HepG2 (cell line): ENCODE measurements at regions not wholly inside any gene's neighbourhood (a gene's known extent, or its start where the extent isn't known, plus 50 kb on each side); places are given as distances from the start of the nearest gene placed in this dataset.

Experiments used
- ATAC-seq: fragments of 200-7000 bp; cut with Tn5 transposase; 3 replicates; pipeline ENCODE4 v1.9.1; 2020; ENCODE audit warnings: mild to moderate bottlenecking, moderate library complexity
- BruUV-seq: library from RNA; stranded (reverse); fragments of 400-500 nt; replicated peaks from 2 replicates; lab custom pipeline; 2021; lab: Mats Ljungman, UMichigan
- CTCF ChIA-PET: fragments of 300-600 bp; formaldehyde crosslinking; extraction: SDS; loops from one replicate; lab custom pipeline; 2021; ENCODE audit warnings: low total read pairs, inconsistent platforms, low intra/inter-chr PET ratio; lab: Yijun Ruan, JAX
- POLR2A ChIA-PET: fragments of 350-600 bp; sonication (Branson Sonifier 250); formaldehyde crosslinking; loops from one replicate; lab custom pipeline; 2020; ENCODE audit warnings: antibody characterized with exemption, inconsistent platforms; lab: Yijun Ruan, JAX
- DNase-seq: peaks from one replicate; pipeline ENCODE4 v3.0.0-alpha.2; 2015; ENCODE audit warnings: low spot score
- FAIRE-seq: peaks from 3 replicates; lab custom pipeline; 2011; peaks lifted over from hg19 to GRCh38; lab: Jason Lieb, UNC
- H2AFZ ChIP-seq: one replicate; pipeline ENCODE4 v1.6.1; 2011; ENCODE audit warnings: low read length, inconsistent platforms
- H3K27ac ChIP-seq: fragments of 300-600 bp; 3 replicates; pipeline ENCODE4 v1.8.0; 2011; ENCODE audit warnings: mixed run types, mild to moderate bottlenecking, mixed read lengths, low read length, inconsistent platforms; ENCODE audit not compliant: insufficient read depth; ENCODE audit errors: extremely low read length
- H3K27me3 ChIP-seq, 2 experiments: fragments of 200-600 bp in 1 of 2; 2 replicates in 1 of 2; 3 replicates in 1 of 2; pipeline versions ENCODE4 v1.6.0 to v1.8.0; 2011; ENCODE audit warnings: low read length in 2 of 2, mild to moderate bottlenecking in 2 of 2, moderate library complexity in 2 of 2, inconsistent platforms in 1 of 2; ENCODE audit not compliant: insufficient read depth in 2 of 2, control insufficient read depth in 1 of 2
- H3K36me3 ChIP-seq, 2 experiments: fragments of 200-600 bp in 1 of 2; replicated peaks in 1 of 2; 2 replicates in 1 of 2; 3 replicates in 1 of 2; pipeline versions ENCODE4 v1.5.1 to v1.8.0; 2011; ENCODE audit warnings: low read length in 2 of 2, inconsistent platforms in 1 of 2; ENCODE audit not compliant: insufficient read depth in 2 of 2, control insufficient read depth in 1 of 2
- H3K4me1 ChIP-seq: 2 replicates; pipeline ENCODE4 v1.5.1; 2012; ENCODE audit warnings: low read length, inconsistent platforms; ENCODE audit not compliant: insufficient read depth
- H3K4me2 ChIP-seq: 2 replicates; pipeline ENCODE4 v1.6.0; 2011; ENCODE audit warnings: low read depth, low read length, inconsistent platforms
- H3K4me3 ChIP-seq, 3 experiments: fragments of 200-600 bp in 1 of 3; sonication (generic), shearing (Covaris generic) in 1 of 3; replicated peaks in 1 of 3; 2 replicates each; pipeline ENCODE4 v1.5.1; 2011 to 2016; ENCODE audit warnings: low read length in 3 of 3, inconsistent platforms in 2 of 3, low read depth in 2 of 3, mild to moderate bottlenecking in 2 of 3, control low read depth in 1 of 3, mixed read lengths in 1 of 3; ENCODE audit not compliant: insufficient read depth in 1 of 3
- H3K79me2 ChIP-seq: one replicate; pipeline ENCODE4 v1.6.1; 2011; ENCODE audit warnings: low read length, inconsistent platforms; ENCODE audit not compliant: insufficient read depth
- H3K9ac ChIP-seq: 2 replicates; pipeline ENCODE4 v1.6.0; 2011; ENCODE audit warnings: mild to moderate bottlenecking, low read depth, low read length, inconsistent platforms; ENCODE audit not compliant: insufficient read depth
- H3K9me3 ChIP-seq: 2 replicates; pipeline ENCODE4 v1.5.1; 2012; ENCODE audit warnings: mild to moderate bottlenecking, low read length
- H4K20me1 ChIP-seq: 2 replicates; pipeline ENCODE4 v1.6.0; 2011; ENCODE audit warnings: inconsistent platforms, mild to moderate bottlenecking, low read length, moderate library complexity; ENCODE audit not compliant: insufficient read depth
- ARID3A ChIP-seq: IDR thresholded peaks from 2 replicates; pipeline ENCODE4 v1.6.1; 2012; ENCODE audit warnings: low read depth, low read length, improper control_type of control experiment
- BCLAF1 ChIP-seq: fragments of 450-650 bp; IDR thresholded peaks from 2 replicates; pipeline ENCODE4 v1.6.1; 2017; ENCODE audit warnings: mild to moderate bottlenecking
- BHLHE40 ChIP-seq: IDR thresholded peaks from 2 replicates; pipeline ENCODE4 v1.6.1; 2011; ENCODE audit warnings: low read length, improper control_type of control experiment
- ETV5 ChIP-seq: IDR thresholded peaks from 2 replicates; pipeline ENCODE4 v1.6.1; 2018; ENCODE audit warnings: missing biosample characterization, missing genetic modification reagents, inconsistent platforms, borderline replicate concordance
- GABPB1 ChIP-seq: IDR thresholded peaks from 2 replicates; pipeline ENCODE4 v1.6.1; 2016; ENCODE audit warnings: mild to moderate bottlenecking, missing genetic modification reagents, moderate library complexity, missing compliant biosample characterization
- PAX8 ChIP-seq: sonication (generic); formaldehyde crosslinking; IDR thresholded peaks from 2 replicates; pipeline ENCODE4 v1.8.0; 2022; ENCODE audit warnings: mild to moderate bottlenecking, missing genetic modification reagents, borderline replicate concordance
- PCBP1 ChIP-seq: fragments of 200-400 bp; formaldehyde crosslinking; IDR thresholded peaks from 2 replicates; pipeline ENCODE4 v1.6.1; 2017; ENCODE audit warnings: mild to moderate bottlenecking, low read depth, low read length, borderline replicate concordance
- SMARCC2 ChIP-seq: fragments of 450-650 bp; IDR thresholded peaks from 2 replicates; pipeline ENCODE4 v1.6.1; 2017; ENCODE audit warnings: antibody characterized with exemption, mild to moderate bottlenecking
- TEAD2 ChIP-seq: sonication (generic); formaldehyde crosslinking; IDR thresholded peaks from 2 replicates; pipeline ENCODE4 v1.9.0; 2021; ENCODE audit warnings: missing genetic modification reagents
- TP53 ChIP-seq: sonication (generic); formaldehyde crosslinking; conservative IDR thresholded peaks from 2 replicates; pipeline ENCODE4 v1.4.0; 2020; ENCODE audit warnings: missing genetic modification reagents
- ZBTB7A ChIP-seq: sonication (generic); formaldehyde crosslinking; IDR thresholded peaks from 2 replicates; pipeline ENCODE4 v1.8.0; 2022; ENCODE audit warnings: mild to moderate bottlenecking, missing genetic modification reagents
- ZNF3 ChIP-seq: IDR thresholded peaks from 2 replicates; pipeline ENCODE4 v1.7.0; 2017; ENCODE audit warnings: inconsistent platforms
- ZSCAN25 ChIP-seq: sonication (generic); formaldehyde crosslinking; IDR thresholded peaks from 2 replicates; pipeline ENCODE4 v1.8.0; 2022; ENCODE audit warnings: mild to moderate bottlenecking, missing genetic modification reagents
- WGBS: methylation state at CpG from one replicate; pipeline ENCODE4 v1.1.6; 2017; ENCODE audit warnings: low lambda C conversion rate; 5-methylcytosine and 5-hydroxymethylcytosine counted together
- in situ Hi-C: cut with HindIII; loops from 2 replicates; pipeline ENCODE4 v1.10.0; 2017; ENCODE audit warnings: low pct_unique_long_range_greater_than_20kb; ENCODE audit not compliant: extremely low pct_ligation_motif_present
- intact Hi-C: fragments of 100-400 bp; cut with micrococcal nuclease; formaldehyde crosslinking; loops from one replicate; pipeline ENCODE4 v1.10.0; 2022; ENCODE audit not compliant: unreplicated experiment
- TF ChIP-seq, protein P1 (sequence below): sonication (generic); formaldehyde crosslinking; conservative IDR thresholded peaks from 2 replicates; pipeline ENCODE4 v1.8.0; 2022; ENCODE audit warnings: missing genetic modification reagents
- TF ChIP-seq, protein P2 (sequence below): sonication (generic); formaldehyde crosslinking; IDR thresholded peaks from 2 replicates; pipeline ENCODE4 v1.4.0; 2020; ENCODE audit warnings: mild to moderate bottlenecking, missing genetic modification reagents
- TF ChIP-seq, protein P3 (sequence below): sonication (generic); formaldehyde crosslinking; conservative IDR thresholded peaks from 2 replicates; pipeline ENCODE4 v1.4.0; 2020; ENCODE audit warnings: missing genetic modification reagents

DNA sequence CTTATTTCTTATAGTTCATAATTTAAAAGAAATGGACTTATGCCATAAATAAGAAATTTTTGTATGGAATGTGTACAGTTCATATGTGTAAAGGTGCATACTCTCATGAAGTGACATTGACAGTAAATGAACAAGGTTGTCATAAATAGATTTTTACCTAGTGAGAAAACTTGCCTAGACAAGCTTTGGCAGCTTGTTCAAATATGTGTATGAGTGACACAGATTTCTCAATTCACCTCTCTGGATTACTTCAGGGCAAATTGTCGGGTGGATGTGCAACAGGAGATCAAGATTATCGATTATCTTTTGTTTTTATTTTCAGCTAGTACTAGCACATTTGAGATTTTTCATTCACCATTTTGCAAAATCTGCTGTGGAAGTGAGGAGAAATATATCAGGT is 758.1 kb upstream of the ACVR2A start (continued):
- TF ChIP-seq, protein P1, sequence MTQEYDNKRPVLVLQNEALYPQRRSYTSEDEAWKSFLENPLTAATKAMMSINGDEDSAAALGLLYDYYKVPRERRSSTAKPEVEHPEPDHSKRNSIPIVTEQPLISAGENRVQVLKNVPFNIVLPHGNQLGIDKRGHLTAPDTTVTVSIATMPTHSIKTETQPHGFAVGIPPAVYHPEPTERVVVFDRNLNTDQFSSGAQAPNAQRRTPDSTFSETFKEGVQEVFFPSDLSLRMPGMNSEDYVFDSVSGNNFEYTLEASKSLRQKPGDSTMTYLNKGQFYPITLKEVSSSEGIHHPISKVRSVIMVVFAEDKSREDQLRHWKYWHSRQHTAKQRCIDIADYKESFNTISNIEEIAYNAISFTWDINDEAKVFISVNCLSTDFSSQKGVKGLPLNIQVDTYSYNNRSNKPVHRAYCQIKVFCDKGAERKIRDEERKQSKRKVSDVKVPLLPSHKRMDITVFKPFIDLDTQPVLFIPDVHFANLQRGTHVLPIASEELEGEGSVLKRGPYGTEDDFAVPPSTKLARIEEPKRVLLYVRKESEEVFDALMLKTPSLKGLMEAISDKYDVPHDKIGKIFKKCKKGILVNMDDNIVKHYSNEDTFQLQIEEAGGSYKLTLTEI, result no peak
- no peak for TF ChIP-seq PAX8 (CRISPR knock-in tag)
- TF ChIP-seq TP53 (CRISPR knock-in tag), result no peak

GRCh38 chr2:147083664-147084063 is 761.2 kb upstream of the ACVR2A start:
- intact Hi-C loops (loop anchor here (1.0 kb wide), 1 partner anchor 828 kb away; no protein-coding TSS in a partner anchor), in situ Hi-C loops (loop anchor here (10.0 kb wide), 1 partner anchor 831 kb away; no protein-coding TSS in a partner anchor)
- TF ChIP-seq ZBTB7A (CRISPR knock-in tag), result no peak
- TF ChIP-seq, protein P2, sequence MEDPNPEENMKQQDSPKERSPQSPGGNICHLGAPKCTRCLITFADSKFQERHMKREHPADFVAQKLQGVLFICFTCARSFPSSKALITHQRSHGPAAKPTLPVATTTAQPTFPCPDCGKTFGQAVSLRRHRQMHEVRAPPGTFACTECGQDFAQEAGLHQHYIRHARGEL (CRISPR knock-in tag), result no peak
- TF ChIP-seq ZNF3 (CRISPR knock-in tag), result no peak
- TF ChIP-seq PCBP1, result no peak
- TF ChIP-seq ETV5 (CRISPR knock-in tag), result no peak
- no peak for TF ChIP-seq TEAD2 (CRISPR knock-in tag)
- no peak for TF ChIP-seq ZSCAN25 (CRISPR knock-in tag)
- TF ChIP-seq, protein P3, sequence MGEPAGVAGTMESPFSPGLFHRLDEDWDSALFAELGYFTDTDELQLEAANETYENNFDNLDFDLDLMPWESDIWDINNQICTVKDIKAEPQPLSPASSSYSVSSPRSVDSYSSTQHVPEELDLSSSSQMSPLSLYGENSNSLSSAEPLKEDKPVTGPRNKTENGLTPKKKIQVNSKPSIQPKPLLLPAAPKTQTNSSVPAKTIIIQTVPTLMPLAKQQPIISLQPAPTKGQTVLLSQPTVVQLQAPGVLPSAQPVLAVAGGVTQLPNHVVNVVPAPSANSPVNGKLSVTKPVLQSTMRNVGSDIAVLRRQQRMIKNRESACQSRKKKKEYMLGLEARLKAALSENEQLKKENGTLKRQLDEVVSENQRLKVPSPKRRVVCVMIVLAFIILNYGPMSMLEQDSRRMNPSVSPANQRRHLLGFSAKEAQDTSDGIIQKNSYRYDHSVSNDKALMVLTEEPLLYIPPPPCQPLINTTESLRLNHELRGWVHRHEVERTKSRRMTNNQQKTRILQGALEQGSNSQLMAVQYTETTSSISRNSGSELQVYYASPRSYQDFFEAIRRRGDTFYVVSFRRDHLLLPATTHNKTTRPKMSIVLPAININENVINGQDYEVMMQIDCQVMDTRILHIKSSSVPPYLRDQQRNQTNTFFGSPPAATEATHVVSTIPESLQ, result no peak
- TF ChIP-seq GABPB1 (CRISPR knock-in tag), result no peak
- TF ChIP-seq ARID3A, result no peak
- no peak for TF ChIP-seq SMARCC2
- TF ChIP-seq BHLHE40, result no peak
- TF ChIP-seq BCLAF1, result no peak

More at GRCh38 chr2:147083664-147084063, 761.2 kb upstream of the ACVR2A start:
- ChIA-PET POLR2A (interaction anchor here (0.7 kb wide), 1 partner anchor 827 kb away, joined by 3 read pairs; no protein-coding TSS in a partner anchor), CTCF (interaction anchor here (3.0 kb wide), 1 partner anchor 827 kb away, joined by 15 read pairs; no protein-coding TSS in a partner anchor)
- BruUV-seq, result no TSS peak
- DNase-seq (no peak), ATAC-seq (no peak), FAIRE-seq (no peak)
- Histone ChIP-seq H3K27me3 (no peaks in the 10 kb centered on the region), H3K9ac (no peak overlapping the region), H3K79me2 (no peaks in the 10 kb centered on the region), H3K4me2 (no peak overlapping the region), H3K27ac (no peak overlapping the region), H3K9me3 (no peaks in the 10 kb centered on the region), H3K4me1 (no peaks in the 10 kb centered on the region), H3K4me3 (no peak overlapping the region), H3K36me3 (no peaks in the 10 kb centered on the region), H2AFZ (no peak overlapping the region), H4K20me1 (no peaks in the 10 kb centered on the region)
- 28% methylated on average over 4 of the region's 4 CpGs for WGBS
